Heart right ventricle (tissue), 16 donors: ENCODE measurements at regions not wholly inside any gene's neighbourhood (a gene's known extent, or its start where the extent isn't known, plus 50 kb on each side); places are given as distances from the start of the nearest gene placed in this dataset.

Source experiments
- ATAC-seq, 8 donors: fragments of 200-7000 bp; cut with Tn5 transposase; one replicate each; pipeline ENCODE4 v1.9.1; 2020; ENCODE audit warnings: mild to moderate bottlenecking in 8 of 8, moderate library complexity in 8 of 8, moderate number of reproducible peaks in 1 of 8
- DNase-seq, 2 donors: peaks; one replicate each; pipeline ENCODE4 v3.0.0-alpha.2; 2020
- H3K27ac ChIP-seq, 10 donors: fragments of 200-600 bp; sonication (generic) in 2 of 10; one replicate each; pipeline versions ENCODE4 v1.5.0 to v1.8.0; 2020 to 2022; ENCODE audit warnings: mild to moderate bottlenecking in 3 of 10
- H3K27me3 ChIP-seq, 7 donors: fragments of 200-600 bp; one replicate each; pipeline ENCODE4 v1.8.0; 2021 to 2022; ENCODE audit warnings: mild to moderate bottlenecking in 2 of 7
- H3K36me3 ChIP-seq, 9 donors: fragments of 200-600 bp; sonication (generic) in 1 of 9; one replicate each; pipeline versions ENCODE4 v1.5.0 to v1.8.0; 2020 to 2022; ENCODE audit warnings: mild to moderate bottlenecking in 2 of 9
- H3K4me1 ChIP-seq, 9 donors: fragments of 200-600 bp; sonication (generic) in 1 of 9; one replicate each; pipeline versions ENCODE4 v1.5.0 to v1.8.0; 2020 to 2022; ENCODE audit warnings: mild to moderate bottlenecking in 4 of 9
- H3K4me3 ChIP-seq, 10 donors: fragments of 200-600 bp; sonication (generic) in 2 of 10; one replicate each; pipeline versions ENCODE4 v1.5.0 to v1.8.0; 2020 to 2022; ENCODE audit warnings: mild to moderate bottlenecking in 7 of 10, moderate library complexity in 2 of 10
- H3K9me3 ChIP-seq, 11 donors: fragments of 200-600 bp in 10 of 11; sonication (generic) in 2 of 11; one replicate each; pipeline versions ENCODE4 v1.5.0 to v1.8.0; 2013 to 2022; ENCODE audit warnings: mild to moderate bottlenecking in 2 of 11, control low read depth in 1 of 11, moderate library complexity in 1 of 11
- CTCF ChIP-seq, 9 donors: fragments of 200-600 bp; sonication (generic) in 2 of 9; IDR thresholded peaks; one replicate each; pipeline versions ENCODE4 v1.5.0 to v1.8.0; 2021 to 2022; ENCODE audit warnings: antibody characterized with exemption in 9 of 9, mild to moderate bottlenecking in 5 of 9, moderate library complexity in 1 of 9
- WGBS, 2 donors: extraction: QIAGEN DNeasy Blood & Tissue Kit; methylation state at CpG; one replicate each; pipeline ENCODE4 v1.1.7; 2013; ENCODE audit warnings: inconsistent platforms in 1 of 2; 5-methylcytosine and 5-hydroxymethylcytosine counted together
- intact Hi-C, 10 donors: fragments of 100-400 bp; cut with DNase I; formaldehyde crosslinking; loops; one replicate each; pipeline versions ENCODE4 v1.11.1 to v1.14.2; 2022
- donor health status: Arrhythmogenic right ventricular cardiomyopathy.
- donor health status: ischemic (EF 13 %, LVEDD 7.1; RV severe dilation, severe dysfunction).
- donor health status: healthy with polysubstance abuse.
- donor health status: DM: no; HTN: yes; CAD: no.
- donor health status: DM: no; HTN: no; CAD: no.
- donor health status: ischemic (EF 25% LVEDD 6.9; RV normal size, moderate dysfunction).
- donor health status: ischemic (EF 25% LVEDD 5.7; RV mildly dilated, moderate dysfunction).
- donor health status: healthy.
- donor health status: DM: yes; HTN: yes; CAD: no.
- donor health status: Ischemic cardiomyopathy.
- donor health status: ischemic (EF 35%, LVEDD 5.7; RV mildly dilated, moderate dysfunction).
- donor health status: nonischemic (EF 11% LVEDD 7.7; RV severe dilation, severe dysfunction).
- donor health status: DM: yes; HTN: yes; CAD: no.
- donor health status: PGD.
- donor health status: ischemic (EF 29% LVEDD 5.4; RV normal size, mild dysfunction).
- donor health status: nonischemic (EF 23%, LVEDD 6.1; RV moderate dilation, normal function).

GRCh38 chr22:27441706-27442475 is 359.7 kb downstream of the MN1 start:
- DNase-seq = no peak
- Histone ChIP-seq H3K9me3 (no peaks in the 10 kb centered on the region), H3K4me1 (peaks cover 3 to 23% (median 8%) of the 10 kb centered on the region in 9 donors), H3K36me3 (no peaks in the 10 kb centered on the region), H3K4me3 (no peak overlapping the region), H3K27me3 (peaks cover 0 to 70% (median 35%) of the 10 kb centered on the region in 7 donors), H3K27ac (no peak overlapping the region)
- TF ChIP-seq CTCF (IDR thresholded peaks at IDR 0.05) = no peak
- intact Hi-C loops = no loop called here
- WGBS, 2 donors = 71 to 76% methylated on average over 22 of the region's 22 CpGs
- no peak for ATAC-seq

- no peaks in the 10 kb centered on the region for H3K36me3 ChIP-seq
- ATAC-seq = peak in 3 of 8 donors; percentile 18 to 57 (median 30)
- DNase-seq = no peak
- H3K4me1 ChIP-seq = peaks cover 2 to 16% (median 5%) of the 10 kb centered on the region in 9 donors
- H3K4me3 ChIP-seq = no peak overlapping the region
- 61 to 72% methylated on average over 7 of the region's 7 CpGs for WGBS, 2 donors
- TF ChIP-seq CTCF (IDR thresholded peaks at IDR 0.05) = no peak
- peaks cover 0 to 63% (median 28%) of the 10 kb centered on the region in 7 donors for H3K27me3 ChIP-seq
- H3K27ac ChIP-seq = no peak overlapping the region
- intact Hi-C loops = no loop called here
- H3K9me3 ChIP-seq = no peaks in the 10 kb centered on the region
These were observed 358.2 kb downstream of the MN1 start for GRCh38 chr22:27443306-27443705.

- H3K36me3 ChIP-seq = no peaks in the 10 kb centered on the region
- peaks cover 0 to 44% (median 11%) of the 10 kb centered on the region in 7 donors for H3K27me3 ChIP-seq
- H3K4me1 ChIP-seq = peaks cover 0 to 8% (median 0%) of the 10 kb centered on the region in 9 donors
- WGBS, 2 donors = 46 to 55% methylated on average over 10 of the region's 10 CpGs
- DNase-seq = peak; percentile 27 to 63
- TF ChIP-seq CTCF (IDR thresholded peaks at IDR 0.05) = no peak
- H3K4me3 ChIP-seq = no peak overlapping the region
- H3K9me3 ChIP-seq = peaks cover 0 to 9% (median 0%) of the 10 kb centered on the region in 11 donors
- H3K27ac ChIP-seq = peak overlapping the region in 2 of 10 donors; percentile 5 to 53
- intact Hi-C loops = no loop called here
- peak; percentile 40 to 85 (median 68) for ATAC-seq
These were observed 355.7 kb downstream of the MN1 start for GRCh38 chr22:27445881-27446280.

- Histone ChIP-seq H3K4me1 (peaks cover 0 to 8% (median 0%) of the 10 kb centered on the region in 9 donors), H3K4me3 (no peak overlapping the region), H3K27ac (no peak overlapping the region), H3K36me3 (no peaks in the 10 kb centered on the region), H3K27me3 (peaks cover 0 to 33% (median 0%) of the 10 kb centered on the region in 7 donors), H3K9me3 (peaks cover 0 to 13% (median 0%) of the 10 kb centered on the region in 11 donors)
- DNase-seq = no peak
- no peak for TF ChIP-seq CTCF (IDR thresholded peaks at IDR 0.05)
- intact Hi-C loops = no loop called here
- 83 to 89% methylated on average over 11 of the region's 11 CpGs for WGBS, 2 donors
- ATAC-seq = peak in 2 of 8 donors; percentile 17 to 22
These were observed 354.3 kb downstream of the MN1 start for GRCh38 chr22:27447289-27447688.
